Left renal pelvis (tissue), 4 donors: ENCODE measurements at regions not wholly inside any gene's neighbourhood (a gene's known extent, or its start where the extent isn't known, plus 50 kb on each side); places are given as distances from the start of the nearest gene placed in this dataset.

Experiments
- DNase-seq, 4 donors: peaks; one replicate each; pipeline ENCODE4 v3.0.0-alpha.2; 2013; ENCODE audit warnings: low read depth in 4 of 4, low spot score in 3 of 4

DNA sequence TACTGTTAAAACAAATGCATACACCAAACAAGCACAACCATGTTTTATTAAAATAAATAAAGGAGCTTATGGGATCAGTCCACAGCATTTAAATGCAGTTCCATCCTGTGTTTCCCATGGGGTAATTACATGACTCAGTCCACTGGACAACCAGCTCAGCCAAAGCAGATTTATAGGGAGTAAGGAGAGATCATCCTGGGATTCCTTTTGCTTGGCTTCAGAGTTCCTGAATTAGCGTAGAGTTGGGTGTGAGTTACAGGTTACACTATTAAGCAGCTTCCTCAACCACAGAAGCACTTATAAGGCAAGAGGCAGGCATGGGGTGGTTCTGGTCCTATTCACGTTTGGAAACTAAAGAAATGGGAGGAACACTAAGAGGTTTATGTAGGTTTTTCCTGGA lies 381.1 kb upstream of the ACTBL2 start:
- DNase-seq: no peak

DNA sequence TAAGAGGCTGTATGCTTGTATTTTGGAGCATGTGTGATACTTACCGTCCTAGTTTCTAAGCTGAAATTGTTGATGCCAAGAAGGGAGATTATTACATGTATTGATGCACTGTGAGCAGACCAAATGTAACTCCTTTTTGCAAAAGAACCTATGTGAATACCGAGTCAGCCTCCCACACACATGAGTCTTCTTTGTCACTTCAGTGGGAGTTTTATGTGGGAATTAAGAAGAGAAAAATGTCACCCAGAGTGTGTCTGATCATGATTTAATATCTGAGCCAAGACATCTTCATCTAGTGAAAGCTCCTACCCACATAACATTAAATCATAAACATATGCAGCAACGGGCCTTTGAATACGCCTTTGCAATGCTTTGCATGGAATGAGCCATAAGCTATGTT lies 380.3 kb upstream of the ACTBL2 start:
- DNase-seq: no peak

DNA sequence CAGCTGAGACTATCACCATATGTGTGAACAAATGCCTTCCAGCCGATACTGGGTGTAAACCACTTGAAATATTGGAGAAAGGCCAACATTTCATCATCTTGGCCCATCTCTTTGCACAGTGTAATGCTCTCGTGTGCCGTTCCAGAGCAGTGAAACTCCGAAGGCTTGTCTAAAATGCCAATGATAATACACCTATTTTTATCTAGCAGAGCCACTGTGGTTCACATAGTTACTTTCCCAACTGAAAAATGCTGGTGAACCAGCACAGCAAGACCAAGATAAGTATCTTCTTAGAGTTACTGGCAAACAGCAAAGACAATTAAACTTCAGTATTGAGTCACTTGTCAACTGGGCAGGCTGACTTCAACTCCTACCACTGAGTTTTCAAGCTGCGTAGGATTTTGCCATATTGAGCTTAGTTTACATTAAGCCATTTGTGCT lies 379.9 kb upstream of the ACTBL2 start:
- no peak for DNase-seq

DNA sequence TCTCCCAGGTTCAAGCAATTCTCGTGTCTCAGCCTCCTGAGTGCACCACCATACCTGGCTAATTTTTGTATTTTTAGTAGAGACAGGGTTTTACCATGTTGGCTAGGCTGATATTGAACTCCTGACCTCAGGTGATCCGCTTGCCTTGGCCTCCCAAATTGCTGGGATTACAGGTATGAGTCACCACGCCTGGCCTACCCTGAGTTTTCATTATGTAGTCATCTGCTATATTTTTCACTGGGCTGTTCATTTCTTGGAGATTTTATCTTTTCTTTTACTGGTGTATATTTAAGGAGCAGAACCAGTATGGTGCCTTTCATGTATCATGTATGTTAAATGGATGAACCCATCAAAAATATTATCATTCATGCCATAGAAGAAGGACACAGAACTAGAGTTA lies 377.0 kb upstream of the ACTBL2 start:
- DNase-seq: no peak

DNA sequence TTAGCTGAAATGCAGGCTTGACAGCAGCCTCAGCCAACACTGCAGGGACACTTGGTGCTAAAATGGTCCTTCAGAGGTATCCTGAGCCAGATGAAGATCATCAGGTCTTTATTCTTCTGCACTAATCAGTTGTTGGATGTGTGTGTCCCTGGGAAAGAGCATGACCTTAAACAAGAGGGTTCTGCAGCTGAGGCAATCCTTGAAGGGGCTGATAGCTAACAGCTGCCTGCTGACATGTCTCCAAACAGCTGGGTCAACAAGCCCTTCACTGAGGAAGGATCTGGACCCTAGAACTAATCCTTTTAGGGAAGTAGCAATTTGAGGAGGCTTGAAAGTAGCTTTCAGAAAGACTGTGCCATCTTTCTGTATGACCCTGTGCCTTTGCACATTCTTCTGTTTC lies 376.3 kb upstream of the ACTBL2 start:
- DNase-seq: peak in 3 of 4 donors; percentile 27 to 33 (median 29)

DNA sequence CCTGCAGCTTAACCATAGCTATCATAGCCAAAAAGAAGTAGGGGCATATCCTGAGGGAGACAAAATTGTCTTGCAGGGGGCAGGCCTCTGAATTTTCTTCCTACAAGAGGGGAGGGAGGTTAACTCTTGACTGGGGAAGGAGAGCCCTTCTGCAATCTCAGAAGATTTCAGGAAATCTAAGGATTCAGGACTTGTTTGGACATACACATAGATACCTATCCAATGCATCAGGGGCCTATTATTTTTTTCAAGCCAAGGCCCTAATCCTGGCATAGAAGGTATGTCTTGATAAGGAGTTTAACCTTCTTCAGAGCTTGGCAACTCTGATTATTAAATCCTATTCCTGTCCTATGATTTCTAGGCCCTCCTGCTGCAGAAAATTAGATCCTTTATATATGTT lies 375.1 kb upstream of the ACTBL2 start:
- no peak for DNase-seq

DNA sequence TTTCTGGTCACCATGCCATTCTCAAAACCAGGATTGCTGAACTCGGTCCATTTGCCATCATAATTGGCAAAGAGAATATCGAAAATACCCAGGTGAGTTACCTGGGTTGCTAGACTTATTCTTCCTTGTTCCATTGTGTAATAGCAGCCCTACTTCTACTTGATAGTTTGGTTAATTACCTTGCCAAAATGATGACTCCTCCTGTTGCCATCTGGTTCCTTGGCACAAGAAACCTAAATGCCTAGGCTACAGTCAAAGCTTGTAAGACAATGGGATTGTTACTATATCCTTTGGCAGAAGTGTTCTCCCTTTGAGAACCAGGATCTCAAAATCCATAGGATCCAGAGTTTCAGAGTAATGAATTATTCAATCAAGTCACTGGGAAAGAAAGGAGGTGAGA lies 373.2 kb upstream of the ACTBL2 start:
- DNase-seq: no peak

DNA sequence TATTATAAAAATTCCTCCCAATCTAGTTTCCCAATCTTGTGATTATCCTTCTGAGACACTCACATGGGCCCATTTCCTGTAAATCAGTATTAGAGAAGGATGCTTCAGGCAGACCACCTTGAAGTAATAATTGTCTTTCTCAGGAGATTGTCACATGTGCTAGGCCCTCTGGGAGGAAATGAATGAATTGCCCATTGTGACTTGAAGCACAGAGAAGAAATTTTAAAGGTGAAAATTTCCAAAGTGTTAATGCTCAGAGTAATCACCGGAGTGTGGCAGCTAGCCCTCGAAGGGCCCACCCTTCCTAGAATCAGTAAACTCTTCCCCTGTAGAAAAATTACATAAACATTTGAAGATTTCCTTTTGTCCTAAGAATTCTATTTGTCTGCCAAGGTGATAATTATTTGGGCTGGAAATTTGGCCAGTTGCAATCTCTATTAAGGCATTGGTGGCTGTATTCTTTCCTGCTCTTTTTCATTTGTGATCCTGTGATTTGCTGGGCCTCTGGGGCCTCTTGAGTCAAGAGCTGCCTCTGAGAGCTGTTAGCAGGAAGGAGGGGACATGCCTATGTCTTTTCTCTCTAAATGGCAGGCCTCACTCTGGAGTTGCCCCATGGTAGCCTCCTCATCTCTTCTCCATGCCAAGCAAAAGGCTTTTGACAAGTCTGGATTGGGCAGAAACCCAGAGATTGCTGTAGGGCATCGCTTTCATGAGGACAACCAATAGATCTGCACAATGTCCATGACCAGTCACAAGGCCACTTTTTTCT lies 371.5 kb upstream of the ACTBL2 start:
- DNase-seq: no peak

DNA sequence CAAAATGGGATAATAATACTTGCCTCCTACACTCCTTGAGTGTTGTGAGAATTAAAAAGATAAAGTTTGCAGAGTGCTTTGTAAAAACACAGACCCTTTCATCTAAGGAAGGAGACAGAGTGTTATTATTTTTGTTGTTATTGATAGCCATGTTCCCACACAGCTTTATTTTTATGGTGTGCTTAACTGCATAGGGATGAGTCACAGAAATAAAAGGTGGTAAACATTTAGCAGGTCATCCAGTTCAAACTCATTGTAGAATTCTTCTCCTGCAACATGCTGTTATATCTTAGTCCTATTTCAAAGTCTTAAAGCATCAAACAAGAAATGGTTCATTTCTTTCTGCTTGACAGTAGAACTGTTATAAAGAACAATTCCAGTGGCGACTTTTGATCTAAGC lies 367.5 kb upstream of the ACTBL2 start:
- DNase-seq: no peak

DNA sequence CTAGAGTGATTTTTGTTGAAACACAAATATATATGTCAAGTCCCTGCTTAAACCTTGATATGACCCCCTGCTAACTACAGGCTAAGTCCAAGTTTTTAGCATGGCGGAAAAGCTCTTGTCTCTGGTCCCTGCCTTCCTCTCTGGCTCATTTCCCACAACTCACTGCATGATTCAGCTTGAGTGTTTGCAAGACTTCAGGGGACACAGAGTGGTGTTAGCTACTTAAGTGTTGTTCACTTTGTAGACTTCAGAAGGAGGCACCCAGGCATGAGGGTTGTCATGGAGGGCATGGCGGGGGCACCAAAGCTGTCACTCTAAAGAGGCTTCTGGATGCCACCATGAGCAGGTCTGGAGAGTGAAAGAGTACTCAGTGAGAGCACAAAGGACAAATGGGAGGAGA lies 362.4 kb upstream of the ACTBL2 start:
- DNase-seq: no peak

DNA sequence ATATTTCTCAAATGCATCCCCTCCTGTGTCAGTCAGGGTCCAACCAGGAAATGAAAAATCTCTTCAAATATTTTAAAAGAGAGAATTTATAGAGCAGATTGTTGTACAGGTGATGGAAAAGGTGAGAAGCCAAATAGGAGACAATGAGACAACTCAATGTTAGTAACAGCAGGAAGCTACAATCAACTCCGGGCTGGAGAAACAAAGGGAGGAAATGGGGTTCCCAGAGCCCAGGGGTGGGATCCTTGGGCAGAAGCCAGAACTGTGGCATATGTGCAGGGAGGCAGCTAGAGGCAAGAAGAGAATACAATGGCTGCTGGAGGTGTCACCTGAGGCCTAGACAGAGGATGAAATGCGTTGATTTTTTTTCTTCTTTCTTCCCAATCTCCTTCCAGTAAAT lies 361.8 kb upstream of the ACTBL2 start:
- DNase-seq: no peak

DNA sequence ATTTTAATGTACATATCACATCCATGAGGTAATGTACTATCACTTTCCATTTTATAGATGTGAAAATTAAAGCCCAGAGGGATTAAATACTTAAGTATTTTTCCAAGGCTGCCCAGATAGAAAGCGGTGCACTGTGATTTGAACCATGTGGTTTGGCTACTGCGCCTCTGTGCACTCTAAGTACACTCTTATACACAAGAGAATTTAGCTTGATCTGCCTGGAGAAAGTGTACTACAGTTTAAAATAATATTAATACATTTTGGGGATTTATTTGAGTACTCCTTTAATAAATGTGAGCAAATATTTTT lies 360.4 kb upstream of the ACTBL2 start:
- no peak for DNase-seq

DNA sequence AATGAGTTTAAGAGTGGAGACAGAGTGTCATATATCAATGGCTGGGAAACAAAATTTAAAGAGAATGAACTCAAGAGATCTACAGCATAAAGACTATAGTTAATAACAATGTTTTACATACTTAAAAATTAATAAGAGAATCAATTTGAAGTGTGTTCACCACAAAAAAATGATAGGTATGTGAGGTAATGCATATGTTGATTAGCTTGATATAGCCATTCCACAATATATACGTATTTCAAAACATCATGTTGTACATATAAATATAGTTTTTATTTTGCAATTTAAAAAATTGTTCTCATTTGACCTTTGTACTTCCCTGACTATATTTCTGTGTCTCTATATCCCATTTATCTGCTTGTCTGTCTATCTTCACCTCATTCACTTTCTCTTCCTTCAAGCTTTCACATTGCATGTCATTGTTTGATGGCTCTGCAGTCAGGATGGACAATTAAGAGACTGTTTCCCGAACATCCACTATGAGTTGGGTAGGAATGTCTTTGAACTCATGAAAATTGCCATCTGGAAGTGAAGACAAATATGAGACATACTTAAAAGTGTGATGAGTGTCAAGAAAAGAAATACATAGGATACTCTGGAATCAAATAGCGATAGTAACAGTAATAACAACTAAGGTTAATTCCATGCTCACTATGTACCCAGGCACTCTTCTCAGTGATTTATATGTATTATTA lies 359.9 kb upstream of the ACTBL2 start:
- no peak for DNase-seq

DNA sequence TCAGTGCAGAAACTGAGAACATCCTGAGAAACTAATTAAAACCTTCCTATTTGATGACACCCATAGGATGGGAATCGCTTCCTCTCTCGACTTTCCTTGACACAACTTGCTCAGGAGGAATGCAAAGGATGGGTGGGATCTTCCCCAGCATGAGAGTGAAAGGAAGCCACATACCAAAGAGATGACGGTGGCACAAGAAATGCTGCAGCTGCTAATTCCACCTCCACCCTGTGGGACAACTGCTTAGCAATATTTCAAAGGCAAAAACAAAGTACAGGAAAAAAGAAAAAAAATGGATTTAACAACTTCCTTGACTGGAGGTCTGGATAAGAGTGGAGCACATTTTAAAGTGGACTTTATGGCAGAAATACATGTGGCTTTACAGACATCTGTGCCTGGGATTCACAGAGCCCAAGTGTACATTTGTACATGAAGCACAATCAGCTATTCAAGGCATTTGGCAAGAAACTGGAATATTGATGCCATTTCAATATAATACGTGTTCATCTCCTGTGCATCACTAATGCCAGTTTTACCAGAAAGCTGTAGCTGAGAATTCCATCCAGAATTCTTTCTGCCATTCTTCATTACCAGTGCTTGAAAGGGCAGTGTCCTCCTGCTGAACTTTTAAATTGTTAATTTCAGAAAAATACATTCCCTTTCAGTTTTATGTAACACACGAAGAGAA lies 359.2 kb upstream of the ACTBL2 start:
- DNase-seq: peak in 2 of 4 donors; percentile 16 to 22

DNA sequence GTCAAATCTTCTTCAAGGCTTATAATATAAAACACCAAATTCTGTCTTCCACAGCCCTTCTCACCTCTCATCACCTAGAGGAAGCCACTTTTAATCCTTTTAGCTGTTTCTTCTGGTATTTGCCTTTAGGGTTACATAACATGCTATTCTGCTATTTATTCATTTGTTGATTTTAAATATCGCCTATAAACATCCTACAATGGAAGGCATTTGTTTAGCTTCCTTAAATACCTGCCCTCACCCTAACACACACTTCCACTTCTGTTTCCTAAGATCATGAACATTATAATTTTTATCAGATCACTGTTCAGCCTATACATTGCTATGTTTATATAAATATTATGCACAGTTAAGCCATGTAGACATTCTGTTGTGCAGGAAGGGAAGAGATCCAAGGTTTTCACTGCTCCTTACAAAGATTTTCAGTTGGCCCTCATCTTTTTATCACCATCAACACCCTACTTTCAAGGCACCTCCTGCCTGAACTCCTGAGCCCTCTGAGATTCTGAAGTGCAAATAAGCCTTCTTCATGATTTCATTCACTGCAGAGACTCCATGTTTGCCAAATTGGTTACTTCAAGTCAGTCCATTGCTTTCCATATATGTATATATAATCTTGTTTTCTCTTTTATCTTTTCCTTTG lies 356.9 kb upstream of the ACTBL2 start:
- no peak for DNase-seq

DNA sequence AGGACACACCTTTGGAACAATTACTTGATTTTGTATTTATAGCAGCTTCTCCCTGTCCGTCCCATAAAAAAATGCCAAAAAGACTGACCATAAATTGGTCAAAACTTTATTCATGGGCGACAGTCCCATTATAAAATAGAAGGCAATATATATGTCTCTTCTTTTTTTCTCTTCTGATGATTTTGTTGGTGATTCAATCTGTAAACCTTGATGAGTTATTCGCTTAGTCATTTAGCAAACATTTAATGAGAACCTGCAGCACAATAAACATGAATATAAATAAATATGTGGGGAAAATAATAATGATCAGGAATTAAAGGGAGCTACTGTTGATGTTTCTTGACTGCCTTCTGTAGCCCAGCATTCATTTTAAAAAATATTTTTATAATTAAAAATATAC lies 356.4 kb upstream of the ACTBL2 start:
- DNase-seq: no peak

DNA sequence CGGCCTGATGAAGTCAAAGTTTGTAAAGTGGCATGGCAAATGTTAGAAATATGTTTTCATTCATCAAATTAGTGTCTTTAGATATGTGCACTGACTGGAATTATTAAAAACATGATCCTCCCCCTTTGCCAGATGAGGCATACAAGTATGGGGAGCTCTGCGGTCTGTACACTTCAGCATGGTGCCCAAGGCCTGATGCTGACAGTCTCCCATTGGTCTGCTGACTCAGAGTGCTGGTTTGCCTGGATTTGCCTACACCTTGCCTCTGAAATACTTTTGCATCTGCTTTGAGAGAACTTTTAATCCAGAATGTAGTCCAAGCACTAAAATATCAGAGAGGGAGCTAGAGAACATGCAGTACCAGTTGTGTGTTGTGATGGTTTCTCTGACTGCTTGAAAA lies 354.3 kb upstream of the ACTBL2 start:
- no peak for DNase-seq

DNA sequence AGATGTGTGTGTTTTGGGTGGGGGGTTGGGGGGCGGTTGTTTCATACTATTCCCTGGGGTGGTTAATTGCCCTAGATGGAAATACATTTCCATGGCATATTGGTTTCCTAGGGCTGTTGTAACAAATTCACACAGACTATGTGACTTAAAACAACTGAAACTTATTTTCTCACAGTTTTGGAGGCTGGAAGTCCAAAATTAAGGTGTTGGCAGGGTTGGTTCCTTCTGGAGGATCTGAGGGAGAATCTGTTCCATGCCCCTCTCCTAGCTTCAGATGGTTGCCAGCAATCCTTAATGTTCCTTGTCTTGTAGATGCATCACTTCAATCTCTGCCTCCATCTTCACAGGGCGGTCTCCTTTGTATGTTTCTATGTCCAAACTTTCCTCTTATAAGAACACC lies 353.7 kb upstream of the ACTBL2 start:
- no peak for DNase-seq

DNA sequence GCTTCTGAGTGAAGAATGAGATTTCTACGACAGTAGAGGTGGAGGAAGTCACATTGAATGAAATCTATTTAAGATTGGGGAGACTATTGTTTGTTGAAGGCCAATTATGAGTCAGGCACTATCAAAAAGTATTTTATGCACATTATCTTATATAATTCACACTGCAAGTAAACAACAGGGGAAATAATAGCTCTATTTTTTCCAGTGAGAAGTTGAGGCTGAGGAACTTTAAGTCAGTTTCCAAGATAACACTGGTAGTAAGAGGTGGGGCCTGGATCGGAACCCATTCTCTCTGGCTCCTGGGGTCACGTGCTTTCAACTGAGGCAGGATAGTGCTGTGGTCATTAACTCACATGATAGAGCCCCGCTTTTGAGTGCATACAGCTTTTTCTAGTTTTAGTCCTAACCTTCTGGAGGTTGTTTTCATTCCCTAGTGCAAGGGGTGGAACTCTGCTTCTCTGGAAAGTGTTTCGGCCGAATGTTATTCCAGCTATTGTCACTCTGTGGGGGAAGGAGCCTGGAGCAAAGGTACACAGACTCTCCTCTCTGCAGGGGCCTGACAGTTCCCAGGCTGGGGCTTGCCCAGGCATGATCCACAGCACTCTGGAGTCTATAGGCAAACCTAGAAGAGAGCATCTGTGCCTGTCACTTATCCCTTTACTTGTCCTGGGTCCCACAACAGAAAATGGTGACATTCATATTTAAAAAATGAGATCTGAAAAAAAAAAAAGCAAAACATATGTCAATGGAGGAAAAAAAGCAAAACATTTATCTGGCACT lies 352.4 kb upstream of the ACTBL2 start:
- no peak for DNase-seq

DNA sequence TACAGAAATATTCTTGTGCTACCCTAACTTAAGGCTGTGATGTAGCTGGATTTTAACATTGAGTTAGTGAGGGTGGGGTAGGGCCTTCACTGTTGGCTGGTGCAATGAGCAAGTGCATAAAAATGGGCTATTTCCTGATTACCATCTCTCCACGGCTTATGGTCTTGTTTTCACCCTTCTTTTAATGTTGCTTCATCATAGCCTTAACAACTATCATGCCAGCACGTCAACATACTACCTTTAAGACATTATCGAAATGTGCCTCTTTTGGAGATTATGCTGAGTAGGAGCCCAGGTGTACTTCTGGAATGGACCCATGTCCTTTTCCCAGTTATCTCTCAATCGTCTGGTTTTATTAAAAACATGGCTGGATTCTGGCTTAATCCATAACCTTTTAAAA lies 350.9 kb upstream of the ACTBL2 start:
- DNase-seq: no peak

DNA sequence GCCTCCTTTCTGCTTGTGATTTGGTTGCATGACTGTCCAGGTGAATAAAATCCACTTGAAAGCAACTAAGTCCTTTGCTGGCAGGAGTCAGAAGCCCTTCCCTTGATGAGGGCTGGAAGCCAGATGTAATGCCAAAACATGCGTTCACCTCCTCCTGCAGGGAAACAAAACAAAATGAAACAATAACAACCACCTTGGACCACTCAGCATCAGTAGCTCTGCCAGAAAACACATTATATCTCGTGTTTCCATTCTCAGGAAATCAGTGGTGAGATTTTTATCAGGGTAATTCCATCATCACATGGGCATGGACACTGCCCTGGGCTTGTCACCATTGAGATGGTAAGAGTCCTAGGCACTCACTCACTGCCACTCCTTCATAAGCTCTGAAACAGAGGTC lies 350.3 kb upstream of the ACTBL2 start:
- no peak for DNase-seq
